Suprapubic skin (tissue), 4 donors: ENCODE measurements at regions not wholly inside any gene's neighbourhood (a gene's known extent, or its start where the extent isn't known, plus 50 kb on each side); places are given as distances from the start of the nearest gene placed in this dataset.

Experiments
- DNase-seq, 2 donors: peaks; one replicate each; pipeline ENCODE4 v3.0.0-alpha.2; 2019; ENCODE audit warnings: low spot score in 2 of 2
- H3K27ac ChIP-seq: fragments of 200-600 bp; sonication (generic); one replicate; pipeline ENCODE4 v1.5.1; 2019
- H3K27me3 ChIP-seq: fragments of 200-600 bp; sonication (generic); one replicate; pipeline ENCODE4 v1.5.1; 2019
- H3K36me3 ChIP-seq: fragments of 200-600 bp; sonication (generic); one replicate; pipeline ENCODE4 v1.5.1; 2019
- H3K4me1 ChIP-seq: fragments of 200-600 bp; sonication (generic); one replicate; pipeline ENCODE4 v1.5.1; 2019
- H3K4me3 ChIP-seq: fragments of 200-600 bp; sonication (generic); one replicate; pipeline ENCODE4 v1.5.1; 2019; ENCODE audit warnings: mild to moderate bottlenecking
- H3K9me3 ChIP-seq: fragments of 200-600 bp; sonication (generic); one replicate; pipeline ENCODE4 v1.5.1; 2019
- EP300 ChIP-seq: sonication (generic); formaldehyde crosslinking; IDR thresholded peaks from one replicate; pipeline ENCODE4 v1.6.1; 2017; ENCODE audit warnings: antibody characterized with exemption
- POLR2A ChIP-seq, 2 donors: fragments of 450-650 bp; IDR thresholded peaks; one replicate each; pipeline ENCODE4 v1.6.1; 2017; ENCODE audit warnings: antibody characterized with exemption in 2 of 2, mild to moderate bottlenecking in 2 of 2, moderate library complexity in 2 of 2
- POLR2AphosphoS5 ChIP-seq, 3 donors: sonication (generic); formaldehyde crosslinking; IDR thresholded peaks; one replicate each; pipeline ENCODE4 v1.6.1; 2017; ENCODE audit warnings: antibody characterized with exemption in 3 of 3
- WGBS: methylation state at CpG from one replicate; pipeline ENCODE4 v1.1.5; 2018; 5-methylcytosine and 5-hydroxymethylcytosine counted together
- TF ChIP-seq, protein P1 (sequence below), 2 donors: fragments of 200-600 bp in 1 of 2; fragments of 450-650 bp in 1 of 2; sonication (generic) in 1 of 2; IDR thresholded peaks; one replicate each; pipeline ENCODE4 v1.5.1; 2016 to 2019; ENCODE audit warnings: antibody characterized with exemption in 2 of 2, mild to moderate bottlenecking in 1 of 2, moderate library complexity in 1 of 2

DNA sequence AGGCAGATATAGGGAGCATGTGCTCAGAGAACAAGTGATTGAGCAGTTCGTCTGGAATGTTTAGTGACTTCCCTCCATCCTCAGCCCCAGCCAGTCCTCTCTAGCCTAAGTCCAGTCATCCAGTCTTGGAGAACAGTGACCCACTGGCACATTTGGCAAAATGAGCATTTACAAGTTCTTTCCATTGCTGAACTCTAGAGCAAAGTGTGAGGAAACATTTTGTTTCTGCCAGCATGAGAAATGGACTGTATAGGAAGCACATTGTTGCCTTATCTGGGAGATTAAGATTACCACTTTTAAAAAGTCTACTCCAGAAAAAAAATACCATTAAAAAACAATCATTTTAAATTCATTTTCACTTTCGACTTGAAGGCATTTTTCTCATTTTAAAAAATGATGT lies 353.6 kb downstream of the SHQ1 start:
- 74% methylated on average over 2 of the region's 2 CpGs for WGBS

DNA sequence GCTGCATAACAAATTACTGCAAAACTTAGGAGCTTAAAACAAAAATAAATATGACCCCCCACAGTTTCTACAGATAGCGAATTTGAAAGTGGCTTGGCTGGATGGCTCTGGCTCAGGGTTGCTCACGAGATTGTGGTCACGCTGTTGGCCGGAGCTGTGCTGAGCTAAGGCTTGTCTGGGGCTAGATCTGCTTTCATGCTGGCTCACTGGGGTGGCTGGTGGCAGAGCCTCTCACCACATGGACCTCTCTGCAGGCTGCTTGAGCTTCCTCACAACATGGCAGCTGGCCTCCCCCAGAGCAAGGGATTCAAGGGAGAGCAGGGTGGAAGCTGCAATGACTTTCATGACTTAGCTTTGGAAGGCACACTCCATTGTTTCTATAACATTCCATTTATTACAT lies 354.1 kb downstream of the SHQ1 start:
- 98% methylated on average over 4 of the region's 4 CpGs for WGBS
- TF ChIP-seq POLR2AphosphoS5 (IDR thresholded peaks at IDR 0.05) (no peak), POLR2A (IDR thresholded peaks at IDR 0.05) (no peak), EP300 (no peak)
- TF ChIP-seq, protein P1, sequence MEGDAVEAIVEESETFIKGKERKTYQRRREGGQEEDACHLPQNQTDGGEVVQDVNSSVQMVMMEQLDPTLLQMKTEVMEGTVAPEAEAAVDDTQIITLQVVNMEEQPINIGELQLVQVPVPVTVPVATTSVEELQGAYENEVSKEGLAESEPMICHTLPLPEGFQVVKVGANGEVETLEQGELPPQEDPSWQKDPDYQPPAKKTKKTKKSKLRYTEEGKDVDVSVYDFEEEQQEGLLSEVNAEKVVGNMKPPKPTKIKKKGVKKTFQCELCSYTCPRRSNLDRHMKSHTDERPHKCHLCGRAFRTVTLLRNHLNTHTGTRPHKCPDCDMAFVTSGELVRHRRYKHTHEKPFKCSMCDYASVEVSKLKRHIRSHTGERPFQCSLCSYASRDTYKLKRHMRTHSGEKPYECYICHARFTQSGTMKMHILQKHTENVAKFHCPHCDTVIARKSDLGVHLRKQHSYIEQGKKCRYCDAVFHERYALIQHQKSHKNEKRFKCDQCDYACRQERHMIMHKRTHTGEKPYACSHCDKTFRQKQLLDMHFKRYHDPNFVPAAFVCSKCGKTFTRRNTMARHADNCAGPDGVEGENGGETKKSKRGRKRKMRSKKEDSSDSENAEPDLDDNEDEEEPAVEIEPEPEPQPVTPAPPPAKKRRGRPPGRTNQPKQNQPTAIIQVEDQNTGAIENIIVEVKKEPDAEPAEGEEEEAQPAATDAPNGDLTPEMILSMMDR (IDR thresholded peaks at IDR 0.05): no peak
- Histone ChIP-seq H3K27me3 (no peaks in the 10 kb centered on the region), H3K9me3 (no peaks in the 10 kb centered on the region), H3K27ac (no peak overlapping the region), H3K4me3 (no peak overlapping the region), H3K4me1 (peaks cover 23% of the 10 kb centered on the region), H3K36me3 (no peaks in the 10 kb centered on the region)
- DNase-seq: no peak

More for the DNA sequence above, 353.6 kb downstream of the SHQ1 start:
- Histone ChIP-seq H3K36me3 (no peaks in the 10 kb centered on the region), H3K27ac (no peak overlapping the region), H3K27me3 (no peaks in the 10 kb centered on the region), H3K4me3 (no peak overlapping the region), H3K9me3 (no peaks in the 10 kb centered on the region), H3K4me1 (peaks cover 23% of the 10 kb centered on the region)
- no peak for DNase-seq
- TF ChIP-seq, protein P1 (IDR thresholded peaks at IDR 0.05): no peak
- TF ChIP-seq EP300 (no peak), POLR2A (IDR thresholded peaks at IDR 0.05) (no peak), POLR2AphosphoS5 (IDR thresholded peaks at IDR 0.05) (no peak)

- no peaks in the 10 kb centered on the region for H3K9me3 ChIP-seq
- peak; percentile 89 to 91 for DNase-seq
- TF ChIP-seq POLR2A (IDR thresholded peaks at IDR 0.05) (no peak), POLR2AphosphoS5 (IDR thresholded peaks at IDR 0.05) (peak in 2 of 3 donors; percentile 73 to 86)
- H3K4me3 ChIP-seq: no peak overlapping the region
- H3K27me3 ChIP-seq: no peaks in the 10 kb centered on the region
- H3K4me1 ChIP-seq: peaks cover 33% of the 10 kb centered on the region
- 51% methylated on average over 2 of the region's 2 CpGs for WGBS
- H3K36me3 ChIP-seq: no peaks in the 10 kb centered on the region
- no peak overlapping the region for H3K27ac ChIP-seq
Measured at GRCh38 chr3:72492240-72492639, 356.0 kb downstream of the SHQ1 start.

- no peak for DNase-seq
- Histone ChIP-seq H3K27me3 (no peaks in the 10 kb centered on the region), H3K36me3 (no peaks in the 10 kb centered on the region), H3K9me3 (no peaks in the 10 kb centered on the region), H3K4me3 (no peak overlapping the region), H3K27ac (no peak overlapping the region), H3K4me1 (peaks cover 38% of the 10 kb centered on the region)
- WGBS: 70% methylated on average over 6 of the region's 6 CpGs
- no peak for TF ChIP-seq POLR2A (IDR thresholded peaks at IDR 0.05)
- TF ChIP-seq, protein P1 (IDR thresholded peaks at IDR 0.05): no peak
- no peak for TF ChIP-seq EP300
- no peak for TF ChIP-seq POLR2AphosphoS5 (IDR thresholded peaks at IDR 0.05)
Measured at GRCh38 chr3:72490688-72491435, 357.4 kb downstream of the SHQ1 start.

GRCh38 chr3:72489901-72490300 lies 358.3 kb downstream of the SHQ1 start:
- 94% methylated on average over 7 of the region's 7 CpGs for WGBS
- TF ChIP-seq EP300: no peak
- TF ChIP-seq POLR2A (IDR thresholded peaks at IDR 0.05): no peak
- H3K9me3 ChIP-seq: no peaks in the 10 kb centered on the region

GRCh38 chr3:72488738-72489035 lies 359.6 kb downstream of the SHQ1 start:
- peak overlapping the region; percentile 82 for H3K27ac ChIP-seq
- TF ChIP-seq, protein P1 (IDR thresholded peaks at IDR 0.05): no peak
- no peak for TF ChIP-seq POLR2AphosphoS5 (IDR thresholded peaks at IDR 0.05)
- TF ChIP-seq POLR2A (IDR thresholded peaks at IDR 0.05): no peak
- TF ChIP-seq EP300: no peak
- no peaks in the 10 kb centered on the region for H3K9me3 ChIP-seq
- H3K4me3 ChIP-seq: no peak overlapping the region
- peaks cover 38% of the 10 kb centered on the region for H3K4me1 ChIP-seq
- WGBS: 76% methylated on average over 5 of the region's 5 CpGs
- no peaks in the 10 kb centered on the region for H3K36me3 ChIP-seq
- no peak for DNase-seq
- no peaks in the 10 kb centered on the region for H3K27me3 ChIP-seq

More at GRCh38 chr3:72489901-72490300, 358.3 kb downstream of the SHQ1 start:
- Histone ChIP-seq H3K27me3 (no peaks in the 10 kb centered on the region), H3K4me1 (peaks cover 38% of the 10 kb centered on the region), H3K27ac (no peak overlapping the region), H3K36me3 (no peaks in the 10 kb centered on the region), H3K4me3 (no peak overlapping the region)
- no peak for DNase-seq
